ENCODE measurements at regions not wholly inside any gene's neighbourhood (a gene's known extent, or its start where the extent isn't known, plus 50 kb on each side); places are given as distances from the start of the nearest gene placed in this dataset.

DNA sequence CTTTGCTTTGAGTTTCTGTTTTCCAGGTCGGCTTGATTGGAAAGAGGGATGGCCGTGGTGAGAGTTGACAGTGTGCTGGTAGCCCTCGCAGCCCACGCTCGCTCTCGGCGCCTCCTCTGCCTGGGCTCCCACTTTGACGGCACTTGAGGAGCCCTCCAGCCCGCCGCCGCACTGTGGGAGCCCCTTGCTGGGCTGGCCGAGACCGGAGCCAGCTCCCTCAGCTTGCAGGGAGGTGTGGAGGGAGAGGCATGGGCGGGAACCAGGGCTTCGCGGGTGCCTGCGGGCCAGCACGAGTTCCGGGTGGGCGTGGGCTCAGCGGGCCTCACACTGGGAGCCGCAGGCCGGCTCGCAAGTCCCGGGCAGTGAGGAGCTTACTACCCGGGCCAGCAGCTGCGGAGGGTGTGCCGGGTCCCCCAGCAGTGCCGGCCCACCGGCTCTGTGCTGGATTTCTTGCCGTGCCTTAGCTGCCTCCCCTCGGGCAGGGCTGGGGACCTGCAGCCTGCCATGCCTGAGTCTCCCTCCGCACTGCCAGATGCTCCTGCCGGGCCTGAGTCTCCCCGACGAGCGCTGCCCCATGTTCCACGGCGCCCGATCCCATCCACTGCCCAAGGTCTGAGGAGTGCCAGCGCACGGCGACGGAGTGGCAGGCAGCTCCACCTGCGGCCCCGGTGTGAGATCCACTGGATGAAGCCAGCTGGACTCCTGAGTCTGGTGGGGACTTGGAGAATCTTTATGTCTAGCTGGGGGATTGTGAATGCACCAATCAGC, 166.4 kb upstream of the FAT1 start:
- DNase-seq = no peak

DNA sequence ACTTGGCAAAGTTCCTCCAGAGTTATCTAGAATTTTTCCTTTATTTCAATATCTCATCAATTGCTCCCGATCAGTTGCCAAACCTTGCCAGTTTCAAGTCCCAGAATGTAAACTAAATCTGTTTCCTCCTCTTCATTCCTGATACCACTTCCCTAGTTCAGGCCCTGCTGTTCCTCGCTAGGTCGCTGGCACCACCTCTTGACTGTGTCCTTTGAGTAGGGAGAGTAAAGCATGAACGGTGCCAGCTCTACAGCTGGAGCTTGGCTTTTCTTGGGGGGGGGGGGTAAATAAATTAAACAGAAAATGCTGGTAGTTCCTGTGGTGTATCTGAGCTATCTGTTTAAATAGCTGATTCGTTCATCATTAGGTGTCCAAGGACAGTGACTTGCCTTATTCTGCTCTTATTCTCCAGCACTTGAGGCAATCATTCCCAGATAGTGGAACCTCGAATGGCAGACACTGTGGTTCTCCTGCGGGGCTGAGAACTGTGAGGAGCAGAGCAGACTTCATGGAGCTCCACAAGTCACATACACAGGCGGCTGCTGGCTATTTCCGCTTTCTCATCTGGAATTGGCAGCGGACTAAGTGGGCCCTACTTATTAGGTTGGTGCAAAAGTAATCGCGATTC, 168.3 kb upstream of the FAT1 start:
- DNase-seq = no peak

DNA sequence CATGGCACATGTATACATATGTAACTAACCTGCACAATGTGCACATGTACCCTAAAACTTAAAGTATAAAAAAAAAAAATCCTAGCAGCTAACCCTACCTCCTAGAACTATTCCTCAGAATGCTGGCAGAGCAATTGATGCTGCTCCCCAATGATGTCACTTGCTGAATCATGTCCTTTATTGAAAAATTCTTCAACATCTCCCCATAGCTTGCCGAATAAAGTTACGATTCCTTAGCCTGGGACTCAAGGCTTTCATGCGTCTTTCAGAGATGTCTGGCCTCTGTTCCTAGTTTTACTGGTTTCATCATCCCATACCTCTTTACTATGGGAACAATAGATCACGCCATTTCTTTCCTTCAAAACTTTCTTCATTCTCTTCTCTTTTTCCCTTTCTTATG, 174.7 kb upstream of the FAT1 start:
- DNase-seq = no peak

DNA sequence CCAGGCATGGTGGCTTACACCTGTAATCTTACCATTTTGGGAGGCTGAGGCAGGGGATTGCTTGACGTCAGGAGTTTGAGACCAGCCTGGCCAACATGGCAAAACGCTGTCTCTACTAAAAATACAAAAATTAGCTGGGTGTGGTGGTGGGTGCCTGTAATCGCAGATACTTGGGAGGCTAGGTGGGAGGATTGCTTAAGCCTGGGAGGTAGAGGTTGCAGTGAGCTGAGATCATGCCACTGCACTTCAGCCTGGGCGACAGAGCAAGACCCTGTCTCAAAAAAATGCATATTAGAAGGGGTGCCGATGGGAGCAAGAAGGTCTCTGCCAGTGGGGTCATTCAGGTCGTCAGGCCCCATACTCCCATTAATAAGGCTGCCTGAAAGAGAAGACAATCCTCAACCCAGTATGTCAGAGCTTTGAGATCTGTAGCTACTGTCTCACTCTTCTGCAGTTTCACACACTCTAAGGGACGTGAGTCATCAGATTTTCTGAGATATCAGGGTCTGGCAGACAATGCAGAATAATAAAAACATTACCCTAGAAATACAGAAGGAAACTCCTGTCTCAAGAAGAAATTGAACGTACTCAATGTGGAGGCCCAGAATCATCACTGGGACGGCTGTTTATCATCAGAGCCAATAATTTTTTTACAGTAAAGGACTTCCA, 176.7 kb upstream of the FAT1 start:
- DNase-seq = no peak

DNA sequence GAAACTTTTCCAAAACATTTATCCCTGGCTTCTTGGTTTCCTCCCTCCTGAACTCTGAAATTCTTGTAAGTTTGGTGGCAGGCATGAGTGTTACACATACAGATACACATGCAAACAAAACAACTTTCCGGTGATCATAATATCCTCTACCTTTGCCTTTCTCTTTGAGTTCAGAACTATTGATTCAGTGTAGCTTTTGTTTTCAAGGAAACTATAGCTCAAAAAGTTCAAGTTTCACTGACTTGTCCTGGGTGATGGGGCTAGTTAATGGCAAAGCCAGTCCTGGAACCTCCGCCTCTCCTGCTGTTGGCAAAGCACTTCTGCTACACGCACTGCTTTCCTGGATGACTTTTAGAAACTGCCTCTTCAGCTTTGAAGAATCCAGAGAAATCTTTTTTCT, 177.3 kb upstream of the FAT1 start:
- DNase-seq = no peak

DNA sequence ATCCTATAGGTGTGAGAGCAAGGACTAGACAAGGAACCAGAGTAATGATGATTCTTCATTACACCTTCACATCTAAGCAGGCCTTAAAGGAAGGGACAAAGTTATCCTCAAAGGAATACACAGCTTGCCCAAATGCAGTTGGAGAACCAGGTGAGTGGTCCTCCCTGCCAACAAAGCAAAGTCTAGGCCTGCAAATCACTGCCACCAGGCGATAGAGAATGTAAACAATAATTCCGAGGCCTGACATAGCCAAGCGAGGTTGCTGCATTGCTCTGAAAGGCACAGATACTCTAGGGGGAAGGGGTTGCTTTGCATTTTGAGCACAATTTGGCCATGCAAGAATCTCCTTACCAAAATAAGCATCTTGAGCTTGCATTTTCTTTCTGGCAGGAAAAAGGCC, 178.2 kb upstream of the FAT1 start:
- DNase-seq = no peak

DNA sequence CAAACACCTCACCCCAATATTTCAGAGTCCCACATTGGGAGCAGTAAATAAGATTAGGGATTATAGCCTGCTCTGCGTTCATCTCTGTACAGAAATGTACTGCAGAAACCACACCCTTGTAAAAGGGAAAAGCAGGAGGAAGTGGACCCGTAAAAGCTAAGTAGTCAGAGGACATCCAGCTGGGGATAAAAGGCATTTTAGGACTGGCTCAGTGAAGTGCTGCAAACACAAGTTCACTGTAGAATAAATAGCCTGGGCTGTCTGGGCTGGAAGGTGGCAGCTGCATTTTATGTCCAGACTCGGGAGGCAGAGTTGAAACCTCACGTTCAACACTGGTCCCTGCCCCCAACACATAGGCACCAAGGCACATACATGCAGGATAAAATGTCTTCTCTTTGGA, 178.7 kb upstream of the FAT1 start:
- no peak for DNase-seq

DNA sequence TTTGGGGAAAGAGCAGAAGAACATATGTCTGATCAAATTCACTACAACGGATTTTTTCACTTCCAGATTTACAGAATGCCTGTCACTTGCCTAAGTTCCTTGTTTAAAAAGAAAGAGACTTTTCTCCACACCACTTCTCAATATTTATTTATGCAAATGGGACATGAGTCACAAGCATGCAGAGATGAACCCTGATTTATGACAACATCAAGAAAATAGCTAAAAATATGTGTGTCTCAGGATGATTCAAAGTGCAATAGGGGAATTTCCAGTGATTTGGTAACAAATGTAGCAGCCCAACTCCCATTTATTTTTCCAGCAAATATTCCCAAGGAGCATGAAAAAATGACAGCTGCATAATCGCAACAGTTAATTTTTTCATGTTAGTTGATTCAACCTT, 180.4 kb upstream of the FAT1 start:
- no peak for DNase-seq

DNA sequence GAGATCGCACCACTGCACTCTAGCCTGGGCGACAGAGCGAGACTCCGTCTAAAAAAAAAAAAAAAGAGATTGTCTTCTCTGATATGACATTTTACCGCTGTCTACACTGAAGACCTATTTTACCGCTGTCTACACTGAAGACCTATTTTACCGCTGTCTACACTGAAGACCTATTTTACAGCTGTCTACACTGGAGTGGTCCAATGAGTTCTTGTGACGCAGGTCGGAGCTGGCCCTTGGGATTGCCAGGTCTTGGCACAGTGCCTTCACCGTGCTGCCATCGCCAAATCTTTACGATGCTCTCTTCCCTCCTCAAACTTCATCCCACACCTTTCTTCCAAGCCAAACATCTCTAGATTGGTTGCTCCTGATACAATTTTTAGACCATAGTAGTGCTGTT, 183.1 kb upstream of the FAT1 start:
- no peak for DNase-seq

DNA sequence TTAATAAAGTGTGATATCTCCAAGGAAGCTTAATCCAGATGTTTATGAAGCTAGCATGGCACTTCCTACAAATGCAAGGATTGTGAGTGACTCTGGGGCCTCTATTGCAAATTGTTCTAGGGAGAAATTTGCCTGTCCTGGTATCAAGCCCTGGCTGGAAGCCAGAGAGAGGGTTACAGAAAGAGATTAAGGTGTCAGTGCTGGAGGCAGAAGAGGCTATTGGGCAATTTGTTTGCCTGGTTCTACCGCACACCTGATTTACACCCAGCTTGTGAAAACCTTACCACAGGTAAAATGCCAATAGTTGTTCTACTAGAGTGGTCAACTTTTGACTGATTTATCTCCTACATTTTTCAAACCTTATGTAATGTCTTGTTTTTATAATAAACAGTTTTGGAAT, 186.7 kb upstream of the FAT1 start:
- DNase-seq = no peak

DNA sequence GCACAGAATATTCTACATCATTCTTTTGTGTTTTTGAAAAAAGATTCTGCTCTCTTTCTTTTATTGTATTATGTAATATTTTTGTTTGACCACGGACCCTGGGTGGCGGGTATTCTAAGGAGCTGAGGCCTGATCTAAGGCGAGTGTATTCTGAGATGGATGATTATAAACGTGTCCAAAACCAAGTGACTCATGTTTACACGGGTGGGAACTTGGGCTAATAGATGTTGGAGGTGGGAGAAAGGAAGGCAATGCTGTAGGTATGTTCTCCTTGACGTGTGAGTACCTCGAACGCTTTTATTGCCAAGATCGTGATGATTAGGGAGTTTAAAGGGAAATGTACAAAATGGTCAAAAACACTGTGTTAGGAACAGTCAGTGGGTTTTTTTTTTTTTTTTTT, 188.9 kb upstream of the FAT1 start:
- no peak for DNase-seq

DNA sequence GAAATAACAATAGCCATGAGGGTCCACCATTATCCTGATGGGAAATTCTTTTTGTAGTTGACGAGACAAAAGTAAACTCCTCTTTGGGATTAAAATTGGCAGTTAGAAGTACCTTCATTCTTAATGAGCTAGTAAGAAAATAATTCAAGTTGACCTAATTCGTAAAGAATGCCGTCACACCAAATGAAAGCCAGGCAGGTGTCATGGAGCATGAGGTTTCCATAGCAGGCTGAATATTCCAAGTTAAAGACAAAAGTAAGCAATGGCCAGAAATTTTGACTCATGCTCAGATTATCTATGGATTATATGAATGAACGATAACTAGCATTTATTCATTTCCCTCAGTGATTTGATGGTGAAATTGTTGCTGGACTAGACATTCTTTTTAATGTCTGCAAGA, 192.2 kb upstream of the FAT1 start:
- DNase-seq = no peak

DNA sequence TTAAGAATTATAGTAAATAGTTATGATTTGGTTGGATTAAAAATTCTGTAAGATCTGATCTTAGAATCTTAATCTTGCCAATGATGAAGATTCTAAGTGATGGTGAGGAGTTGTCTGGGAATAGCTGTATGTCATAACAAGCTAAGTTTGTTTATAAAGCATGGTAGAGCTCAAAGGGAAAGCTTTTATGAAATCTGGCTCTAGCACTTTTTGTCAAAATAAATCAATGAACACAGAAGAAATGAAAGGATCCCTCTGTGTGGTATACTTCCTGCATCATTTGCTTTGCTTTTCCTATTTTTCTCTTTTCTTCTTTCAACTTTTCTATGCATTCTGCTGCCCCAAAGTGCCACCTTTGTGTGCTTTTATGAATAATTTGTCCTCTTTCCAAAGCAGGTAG, 193.5 kb upstream of the FAT1 start:
- DNase-seq = no peak

DNA sequence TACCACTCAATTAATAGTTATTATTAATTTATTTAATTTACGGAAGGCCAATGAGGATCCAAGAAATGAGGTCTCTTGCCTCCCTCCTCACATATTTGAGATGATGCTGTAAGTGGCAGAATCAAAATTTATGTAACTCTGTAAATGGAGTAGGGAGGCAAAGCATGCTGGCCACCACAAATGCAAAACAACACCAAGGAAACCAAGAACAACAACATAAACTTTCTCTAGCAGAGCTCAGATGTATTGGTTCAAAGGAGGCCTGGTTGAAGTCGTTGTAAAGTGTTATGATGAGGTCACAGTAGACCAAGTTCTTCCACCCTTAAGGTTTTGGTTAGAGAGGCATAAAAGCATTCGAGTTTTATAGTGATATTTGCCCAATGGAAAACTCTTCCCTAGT, 194.8 kb upstream of the FAT1 start:
- no peak for DNase-seq

DNA sequence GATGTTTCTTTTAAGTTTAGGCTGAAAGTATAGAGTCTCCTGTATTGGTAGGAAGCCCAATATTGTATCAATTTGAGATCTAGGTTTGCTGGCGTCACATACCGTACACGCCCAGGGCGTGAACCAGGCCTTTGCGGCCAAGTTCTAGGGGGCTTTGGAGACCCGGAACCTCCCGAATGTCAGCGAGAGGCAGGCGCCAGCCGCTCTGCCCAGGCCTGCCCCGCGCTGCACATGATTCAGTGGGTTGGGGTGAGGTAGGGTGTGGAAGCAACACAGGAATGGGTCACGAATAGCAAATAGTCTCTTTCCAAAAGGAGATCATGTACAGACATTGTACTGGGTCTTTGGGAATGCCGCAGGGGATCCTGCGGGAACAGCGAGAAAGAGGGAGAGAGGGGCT, 195.7 kb upstream of the FAT1 start:
- no peak for DNase-seq

DNA sequence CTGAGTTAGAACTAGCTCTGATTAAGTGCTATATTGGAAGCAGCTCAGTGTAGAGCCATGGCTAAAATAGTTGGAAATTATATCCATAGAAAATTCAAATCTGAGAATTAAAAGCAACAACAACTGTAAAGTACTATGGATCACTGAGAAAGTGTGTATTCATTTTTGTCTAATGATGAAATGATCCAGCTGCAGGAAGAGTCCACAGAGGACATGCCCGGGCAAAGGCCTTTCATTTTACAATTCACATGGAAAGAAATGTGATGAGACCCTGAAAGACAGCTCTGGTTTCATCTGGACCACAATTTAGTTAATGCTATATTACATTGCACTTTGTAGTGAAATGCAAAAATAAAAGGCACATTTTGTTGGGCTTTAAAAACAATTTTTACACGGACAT, 196.8 kb upstream of the FAT1 start:
- no peak for DNase-seq

DNA sequence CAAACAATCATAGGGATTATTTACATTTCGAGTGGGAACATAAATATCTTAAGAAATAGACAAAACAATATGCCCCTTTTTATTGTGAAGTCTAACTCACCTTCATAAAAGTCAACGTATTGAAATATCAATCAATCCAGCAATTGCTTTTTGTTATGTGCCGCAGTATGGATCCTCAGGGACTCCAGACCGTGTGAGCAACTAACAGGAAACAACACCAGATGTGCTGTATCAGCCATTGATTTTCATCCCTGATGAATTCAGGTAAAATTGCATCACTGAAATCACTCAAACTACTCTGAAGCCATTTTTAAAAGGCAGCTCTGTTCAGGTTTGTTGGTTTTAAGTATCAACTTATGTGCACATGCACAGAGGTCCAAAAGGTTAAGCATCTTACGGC, 197.3 kb upstream of the FAT1 start:
- no peak for DNase-seq

DNA sequence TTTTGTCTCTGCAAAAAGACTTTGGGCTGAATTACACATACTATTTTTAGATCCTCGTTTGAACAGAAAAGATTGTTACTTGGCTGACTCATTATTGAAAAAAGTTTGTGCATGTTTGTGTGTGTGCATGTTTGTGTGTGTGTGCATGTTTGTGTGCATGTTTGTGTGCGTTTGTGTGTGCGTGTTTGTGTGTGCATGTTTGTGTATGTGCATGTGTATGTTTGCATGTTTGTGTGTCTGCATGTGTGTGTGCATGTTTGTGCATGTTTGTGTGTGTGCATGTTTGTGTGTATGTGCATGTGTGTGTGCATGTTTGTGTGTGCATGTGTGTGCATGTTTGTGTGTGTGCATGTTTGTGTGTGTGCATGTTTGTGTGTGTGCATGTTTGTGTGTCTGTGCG, 201.1 kb upstream of the FAT1 start:
- DNase-seq = no peak

DNA sequence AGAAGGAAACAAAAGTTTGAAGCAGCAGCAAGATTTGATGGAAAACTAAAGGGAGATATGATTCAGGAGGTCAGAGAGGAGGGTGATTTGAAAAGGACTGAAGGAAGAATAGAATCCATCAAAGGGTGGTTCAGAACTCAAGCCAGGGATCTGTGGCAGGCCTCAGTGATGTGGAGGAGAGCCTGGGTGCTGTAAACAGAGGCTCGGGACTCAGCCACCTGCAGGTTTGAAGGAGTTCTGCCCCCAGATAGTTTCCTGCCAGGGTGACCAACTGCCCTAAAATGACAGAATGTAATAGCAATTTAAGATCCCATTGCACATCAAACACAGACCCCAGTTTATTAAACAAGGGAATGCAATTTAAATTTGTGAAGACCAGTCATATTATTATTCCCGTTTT, 204.0 kb upstream of the FAT1 start:
- no peak for DNase-seq

DNA sequence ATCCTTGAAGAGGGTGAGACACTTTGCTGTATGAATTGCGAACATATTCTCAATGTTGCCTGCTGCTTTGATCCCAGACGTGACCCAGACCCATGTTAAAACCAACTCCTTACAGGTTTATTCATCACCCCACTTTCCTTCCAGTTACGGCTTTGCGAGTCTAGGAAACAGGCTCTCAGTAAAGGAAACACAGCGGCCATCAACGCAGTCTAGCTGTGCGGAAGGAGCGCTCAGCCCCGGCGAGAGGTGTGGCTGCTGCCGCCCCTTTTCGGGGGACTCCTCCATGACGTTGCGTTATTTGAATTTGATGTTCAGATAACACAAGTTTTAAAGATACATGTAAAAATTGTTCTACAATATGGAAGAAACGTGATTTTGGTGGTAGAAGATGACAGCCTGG, 206.4 kb upstream of the FAT1 start:
- DNase-seq = no peak

DNA sequence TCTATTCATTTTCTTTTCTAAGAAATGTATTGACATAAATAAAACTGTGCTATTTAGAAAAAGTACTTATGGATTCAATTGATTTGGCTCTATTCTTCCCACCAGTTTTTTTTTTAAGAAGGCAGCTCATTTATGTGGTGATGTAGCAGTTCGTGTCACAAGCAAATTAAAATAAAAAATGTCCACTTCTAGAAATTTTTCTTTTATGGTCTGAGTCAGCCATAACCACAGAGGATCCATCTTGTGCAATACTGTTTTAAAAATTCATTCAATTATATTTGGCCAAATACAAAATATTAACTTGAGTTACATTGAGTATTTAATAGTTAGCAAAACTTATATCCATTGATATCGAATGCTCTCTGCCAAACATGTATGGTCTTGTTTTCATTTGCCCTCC, 207.9 kb upstream of the FAT1 start:
- DNase-seq = no peak

DNA sequence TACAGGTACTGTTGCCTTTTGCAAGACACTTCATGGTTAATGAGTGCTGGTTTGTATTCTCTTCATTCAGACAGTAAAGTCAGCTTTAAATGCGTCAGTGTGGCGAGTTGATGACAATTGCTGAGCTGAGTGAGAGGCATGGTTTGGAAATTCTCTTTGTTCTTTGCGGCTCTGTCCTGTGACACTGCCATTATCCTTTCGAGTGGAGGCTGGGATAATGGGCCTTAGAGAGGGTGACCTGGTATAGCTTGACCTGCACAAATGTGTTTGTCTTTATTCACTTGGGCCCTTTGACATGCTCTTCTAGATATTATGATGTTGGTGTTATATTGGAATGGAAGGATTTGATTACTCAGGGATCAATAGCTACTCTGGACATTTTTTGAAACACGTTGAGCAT, 208.5 kb upstream of the FAT1 start:
- DNase-seq = no peak

DNA sequence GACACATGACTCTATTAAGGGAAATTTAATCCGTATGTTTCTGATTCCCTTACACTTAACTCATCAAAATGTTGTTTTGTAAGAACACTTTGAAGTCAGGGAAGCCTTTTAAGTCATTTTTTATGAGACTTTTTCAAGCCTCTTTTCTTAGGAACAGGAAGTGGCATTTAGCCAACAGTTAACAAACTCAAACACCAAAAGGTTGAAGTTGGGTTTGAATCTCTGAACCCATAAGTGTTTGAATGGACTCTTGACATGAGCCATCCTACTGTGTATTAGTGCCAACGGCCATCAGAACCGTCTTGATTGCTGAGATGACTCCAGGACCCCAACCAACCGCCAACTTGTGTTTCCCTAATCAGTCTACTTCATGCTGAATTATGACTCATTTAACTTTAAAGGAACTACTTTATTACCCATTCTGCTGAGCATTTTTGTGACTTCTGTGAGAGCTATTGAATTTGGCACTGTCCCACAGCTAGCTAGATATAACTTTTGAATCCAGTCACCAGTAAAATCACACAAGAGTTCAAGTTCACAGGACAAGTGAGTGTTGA, 209.1 kb upstream of the FAT1 start:
- DNase-seq = no peak

DNA sequence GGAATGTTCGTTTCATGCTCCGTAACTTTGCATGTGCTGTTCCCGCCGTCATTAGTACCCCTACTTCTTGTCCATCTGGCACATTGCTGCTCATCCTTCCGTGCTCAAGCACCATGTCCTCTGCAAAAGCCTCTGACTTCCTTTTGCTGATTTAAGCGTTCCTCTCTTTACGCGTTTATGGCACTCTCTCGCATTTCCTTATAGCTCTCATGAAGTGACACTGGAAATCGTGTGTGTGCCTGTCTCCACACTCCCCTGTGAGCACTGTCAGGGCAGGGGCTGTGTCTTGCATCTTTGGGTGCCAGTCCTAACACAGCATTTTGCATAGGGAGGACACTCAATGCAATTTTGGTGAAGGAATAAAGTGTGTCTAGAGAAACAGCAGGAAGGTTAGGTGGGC, 210.6 kb upstream of the FAT1 start:
- no peak for DNase-seq
